Neural cell (in vitro differentiated cells): ENCODE measurements at regions not wholly inside any gene's neighbourhood (a gene's known extent, or its start where the extent isn't known, plus 50 kb on each side); places are given as distances from the start of the nearest gene placed in this dataset.
A peak's percentile ranks its signal among the peaks of the same experiment; 100 is the strongest.

ENCODE experiments used
- H2AFZ ChIP-seq: fragments of 200-600, 300-800 bp; sonication (generic), shearing (Covaris generic); 2 replicates; pipeline ENCODE4 v1.6.0; 2014; ENCODE audit warnings: low read depth, mild to moderate bottlenecking, antibody characterized with exemption, low read length, moderate library complexity
- H3F3A ChIP-seq: fragments of 200-600 bp; shearing (Covaris generic); 2 replicates; pipeline ENCODE4 v1.6.1; 2016; ENCODE audit warnings: mild to moderate bottlenecking, moderate library complexity, mixed read lengths, antibody characterized with exemption, low read length; ENCODE audit not compliant: insufficient read depth, poor library complexity, severe bottlenecking
- H3K27ac ChIP-seq: fragments of 200-600, 300-800 bp; sonication (generic), shearing (Covaris generic); 2 replicates; pipeline ENCODE4 v1.5.1; 2014; ENCODE audit warnings: mild to moderate bottlenecking, low read length, moderate library complexity
- H3K27me3 ChIP-seq: fragments of 300-800, 200-600 bp; sonication (generic), shearing (Covaris generic); 2 replicates; pipeline ENCODE4 v1.6.0; 2014; ENCODE audit warnings: mild to moderate bottlenecking, low read depth, low read length, moderate library complexity; ENCODE audit not compliant: insufficient read depth
- H3K36me3 ChIP-seq: fragments of 300-800, 200-600 bp; sonication (generic), shearing (Covaris generic); 2 replicates; pipeline ENCODE4 v1.5.1; 2014; ENCODE audit warnings: mild to moderate bottlenecking, antibody characterized with exemption, low read length, moderate library complexity; ENCODE audit not compliant: insufficient read depth
- H3K4me2 ChIP-seq: fragments of 300-800, 200-600 bp; sonication (generic), shearing (Covaris generic); 2 replicates; pipeline ENCODE4 v1.6.0; 2014; ENCODE audit warnings: mild to moderate bottlenecking, low read length
- H3K4me3 ChIP-seq: fragments of 300-800, 200-600 bp; sonication (generic), shearing (Covaris generic); 2 replicates; pipeline ENCODE4 v1.5.1; 2014; ENCODE audit warnings: mild to moderate bottlenecking, low read length, moderate library complexity
- H3K79me2 ChIP-seq: fragments of 200-600 bp; shearing (Covaris generic); replicated peaks from 2 replicates; pipeline ENCODE4 v1.6.0; 2014; ENCODE audit warnings: mild to moderate bottlenecking, low read length, moderate library complexity; ENCODE audit not compliant: insufficient read depth
- H3K9ac ChIP-seq: fragments of 300-800, 200-600 bp; sonication (generic), shearing (Covaris generic); 2 replicates; pipeline ENCODE4 v1.6.1; 2016; ENCODE audit warnings: mild to moderate bottlenecking, low read length, mixed read lengths
- H3K9me2 ChIP-seq: fragments of 200-600 bp; shearing (Covaris generic); 2 replicates; pipeline ENCODE4 v1.6.1; 2016; ENCODE audit warnings: mild to moderate bottlenecking, low read length, mixed read lengths; ENCODE audit not compliant: insufficient read depth
- H3K9me3 ChIP-seq: fragments of 200-600, 300-800 bp; sonication (generic), shearing (Covaris generic); 2 replicates; pipeline ENCODE4 v1.6.1; 2016; ENCODE audit warnings: mild to moderate bottlenecking, mixed run types, low read length, moderate library complexity, mixed read lengths
- H4K20me1 ChIP-seq: fragments of 200-600 bp; shearing (Covaris generic); 2 replicates; pipeline ENCODE4 v1.6.1; 2016; ENCODE audit warnings: mild to moderate bottlenecking, mixed run types; ENCODE audit not compliant: insufficient read depth
- EP300 ChIP-seq: fragments of 450-650 bp; conservative IDR thresholded peaks from 2 replicates; pipeline ENCODE4 v1.6.1; 2014; ENCODE audit warnings: antibody characterized with exemption, mild to moderate bottlenecking, moderate library complexity; ENCODE audit not compliant: poor library complexity, severe bottlenecking
- EZH2 ChIP-seq: fragments of 200-600, 300-800 bp; shearing (Covaris generic), sonication (generic); IDR thresholded peaks from 2 replicates; pipeline ENCODE4 v1.6.1; 2014; ENCODE audit warnings: antibody characterized with exemption, low read length, borderline replicate concordance, mild to moderate bottlenecking; ENCODE audit not compliant: insufficient read depth, poor library complexity, severe bottlenecking
- MXI1 ChIP-seq: fragments of 450-650 bp; conservative IDR thresholded peaks from 2 replicates; pipeline ENCODE4 v1.6.1; 2014; ENCODE audit warnings: antibody characterized with exemption, mild to moderate bottlenecking; ENCODE audit not compliant: poor library complexity, severe bottlenecking
- POLR2AphosphoS5 ChIP-seq: IDR thresholded peaks from 2 replicates; pipeline ENCODE4 v1.6.1; 2012
- RAD21 ChIP-seq: fragments of 450-650 bp; conservative IDR thresholded peaks from 2 replicates; pipeline ENCODE4 v1.6.1; 2014; ENCODE audit warnings: antibody characterized with exemption, mild to moderate bottlenecking, moderate library complexity
- REST ChIP-seq: IDR thresholded peaks from 2 replicates; pipeline ENCODE4 v1.6.1; 2012; ENCODE audit warnings: borderline replicate concordance
- SMC3 ChIP-seq: fragments of 450-650 bp; conservative IDR thresholded peaks from 2 replicates; pipeline ENCODE4 v1.6.1; 2014; ENCODE audit warnings: antibody characterized with exemption, mild to moderate bottlenecking, moderate library complexity; ENCODE audit not compliant: poor library complexity
- TAF1 ChIP-seq: IDR thresholded peaks from 2 replicates; pipeline ENCODE4 v1.6.1; 2012; ENCODE audit warnings: low read depth
- TF ChIP-seq, protein P1 (sequence below): fragments of 450-650 bp; IDR thresholded peaks from 2 replicates; pipeline ENCODE4 v1.5.1; 2014; ENCODE audit warnings: antibody characterized with exemption, mild to moderate bottlenecking, moderate library complexity; ENCODE audit not compliant: poor library complexity, severe bottlenecking

DNA sequence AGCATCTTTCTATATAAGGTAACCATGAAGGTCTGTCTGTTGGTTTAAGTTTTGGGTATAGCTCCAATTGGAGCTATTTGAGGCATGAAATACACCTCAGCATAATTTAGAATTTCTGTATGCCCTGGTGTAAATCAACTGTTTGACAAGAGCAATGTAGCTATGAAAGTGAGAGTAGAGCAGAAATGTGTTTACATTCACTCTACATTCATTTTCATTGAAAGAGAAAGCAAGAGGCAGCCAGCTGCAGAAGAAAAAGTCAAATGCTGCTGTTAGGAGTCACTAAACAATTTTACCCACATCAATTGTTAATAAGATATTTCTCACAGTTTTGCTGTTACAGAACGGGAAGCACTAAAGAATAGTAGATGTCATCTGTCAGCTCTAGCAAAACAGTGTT lies 252.5 kb downstream of the SLC6A15 start:
- Histone ChIP-seq H3K27ac (peak overlapping the region; percentile 46), H3K79me2 (no peaks in the 10 kb centered on the region), H3K9ac (no peak overlapping the region), H3K27me3 (no peaks in the 10 kb centered on the region), H3F3A (peaks cover 4% of the 10 kb centered on the region), H3K4me3 (peak overlapping the region; percentile 1), H3K9me2 (no peaks in the 10 kb centered on the region), H3K36me3 (no peaks in the 10 kb centered on the region), H2AFZ (no peak overlapping the region), H4K20me1 (no peaks in the 10 kb centered on the region), H3K4me2 (peak overlapping the region; percentile 5), H3K9me3 (no peaks in the 10 kb centered on the region)
- TF ChIP-seq EP300 (peak; percentile 7), RAD21 (no peak)

DNA sequence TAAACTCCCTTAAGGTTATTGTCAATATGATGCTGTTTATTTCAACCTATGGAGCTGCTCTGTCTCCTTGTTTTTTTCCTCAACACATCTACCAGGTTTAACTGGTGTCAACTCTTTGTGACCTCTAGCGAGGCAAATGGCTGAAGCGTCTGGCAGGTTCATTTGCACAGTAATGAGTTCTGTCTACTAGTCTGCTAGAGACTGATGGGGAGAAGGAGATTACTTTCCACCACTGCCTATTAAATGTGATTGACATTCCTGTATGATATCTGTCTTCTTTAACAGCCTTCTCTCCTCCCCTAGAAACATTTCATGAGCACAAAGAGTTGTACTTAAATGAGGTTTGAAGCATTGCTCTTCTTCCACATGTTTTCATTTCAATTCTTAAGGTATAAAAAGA lies 253.7 kb downstream of the SLC6A15 start:
- Histone ChIP-seq H3K4me2 (peak overlapping the region; percentile 20), H3K9me3 (no peaks in the 10 kb centered on the region), H3K9me2 (no peaks in the 10 kb centered on the region), H3K4me3 (peak overlapping the region; percentile 6), H3K27ac (peak overlapping the region; percentile 46), H3K79me2 (no peaks in the 10 kb centered on the region), H4K20me1 (no peaks in the 10 kb centered on the region), H3F3A (peaks cover 4% of the 10 kb centered on the region), H3K27me3 (no peaks in the 10 kb centered on the region), H2AFZ (no peak overlapping the region), H3K36me3 (no peaks in the 10 kb centered on the region), H3K9ac (no peak overlapping the region)
- peak; percentile 38 for TF ChIP-seq REST
- TF ChIP-seq EP300: peak; percentile 98
- TF ChIP-seq, protein P1, sequence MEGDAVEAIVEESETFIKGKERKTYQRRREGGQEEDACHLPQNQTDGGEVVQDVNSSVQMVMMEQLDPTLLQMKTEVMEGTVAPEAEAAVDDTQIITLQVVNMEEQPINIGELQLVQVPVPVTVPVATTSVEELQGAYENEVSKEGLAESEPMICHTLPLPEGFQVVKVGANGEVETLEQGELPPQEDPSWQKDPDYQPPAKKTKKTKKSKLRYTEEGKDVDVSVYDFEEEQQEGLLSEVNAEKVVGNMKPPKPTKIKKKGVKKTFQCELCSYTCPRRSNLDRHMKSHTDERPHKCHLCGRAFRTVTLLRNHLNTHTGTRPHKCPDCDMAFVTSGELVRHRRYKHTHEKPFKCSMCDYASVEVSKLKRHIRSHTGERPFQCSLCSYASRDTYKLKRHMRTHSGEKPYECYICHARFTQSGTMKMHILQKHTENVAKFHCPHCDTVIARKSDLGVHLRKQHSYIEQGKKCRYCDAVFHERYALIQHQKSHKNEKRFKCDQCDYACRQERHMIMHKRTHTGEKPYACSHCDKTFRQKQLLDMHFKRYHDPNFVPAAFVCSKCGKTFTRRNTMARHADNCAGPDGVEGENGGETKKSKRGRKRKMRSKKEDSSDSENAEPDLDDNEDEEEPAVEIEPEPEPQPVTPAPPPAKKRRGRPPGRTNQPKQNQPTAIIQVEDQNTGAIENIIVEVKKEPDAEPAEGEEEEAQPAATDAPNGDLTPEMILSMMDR: no peak
- peak; percentile 89 for TF ChIP-seq POLR2AphosphoS5

GRCh38 chr12:84656705-84657104 lies 255.9 kb downstream of the SLC6A15 start:
- no peaks in the 10 kb centered on the region for H4K20me1 ChIP-seq
- TF ChIP-seq RAD21 (no peak), TAF1 (no peak), SMC3 (no peak), POLR2AphosphoS5 (no peak), MXI1 (no peak), EZH2 (no peak), REST (no peak), EP300 (no peak)
- TF ChIP-seq, protein P1: no peak
- H3K9me3 ChIP-seq: no peaks in the 10 kb centered on the region
- no peak overlapping the region for H3K9ac ChIP-seq
- H3K4me3 ChIP-seq: no peak overlapping the region
- no peaks in the 10 kb centered on the region for H3K27me3 ChIP-seq
- no peak overlapping the region for H3K4me2 ChIP-seq
- H3F3A ChIP-seq: peaks cover 4% of the 10 kb centered on the region
- no peaks in the 10 kb centered on the region for H3K79me2 ChIP-seq
- H2AFZ ChIP-seq: no peak overlapping the region
- no peak overlapping the region for H3K27ac ChIP-seq
- no peaks in the 10 kb centered on the region for H3K36me3 ChIP-seq
- H3K9me2 ChIP-seq: no peaks in the 10 kb centered on the region
